Lung (tissue), 11 donors: ENCODE measurements at regions not wholly inside any gene's neighbourhood (a gene's known extent, or its start where the extent isn't known, plus 50 kb on each side); places are given as distances from the start of the nearest gene placed in this dataset.

Experiments used
- ATAC-seq: fragments of 200-7000 bp; cut with Tn5 transposase; one replicate; pipeline ENCODE4 v1.9.1; 2020; ENCODE audit warnings: moderate number of reproducible peaks; ENCODE audit not compliant: insufficient read depth, low FRiP score
- DNase-seq, 3 donors: peaks; one replicate each; pipeline ENCODE4 v3.0.0-alpha.2; 2013 to 2017
- H3K27ac ChIP-seq, 2 donors: one replicate each; pipeline ENCODE4 v1.5.1; 2013; ENCODE audit warnings: mild to moderate bottlenecking in 2 of 2, moderate library complexity in 2 of 2, control low read depth in 1 of 2, inconsistent platforms in 1 of 2, low read depth in 1 of 2, low read length in 1 of 2
- H3K27me3 ChIP-seq, 3 donors: one replicate each; pipeline ENCODE4 v1.5.1; 2013; ENCODE audit warnings: low read length in 2 of 3; ENCODE audit not compliant: control insufficient read depth in 3 of 3, insufficient read depth in 3 of 3
- H3K36me3 ChIP-seq, 4 donors: one replicate each; pipeline ENCODE4 v1.5.1; 2013; ENCODE audit warnings: low read length in 4 of 4, mild to moderate bottlenecking in 1 of 4, moderate library complexity in 1 of 4; ENCODE audit not compliant: control insufficient read depth in 4 of 4, insufficient read depth in 4 of 4
- H3K4me1 ChIP-seq, 5 donors: one replicate each; pipeline ENCODE4 v1.5.1; 2013; ENCODE audit warnings: low read length in 5 of 5, mild to moderate bottlenecking in 2 of 5, moderate library complexity in 1 of 5; ENCODE audit not compliant: control insufficient read depth in 5 of 5, insufficient read depth in 5 of 5
- H3K4me3 ChIP-seq: one replicate; pipeline ENCODE4 v1.5.1; 2013; ENCODE audit warnings: mild to moderate bottlenecking, control low read depth, moderate library complexity
- H3K9ac ChIP-seq, 2 donors: one replicate each; pipeline ENCODE4 v1.5.1; 2013; ENCODE audit warnings: low read length in 2 of 2, control low read depth in 1 of 2; ENCODE audit not compliant: insufficient read depth in 1 of 2
- H3K9me3 ChIP-seq, 4 donors: one replicate each; pipeline ENCODE4 v1.5.1; 2013; ENCODE audit warnings: low read length in 3 of 4, mild to moderate bottlenecking in 1 of 4, moderate library complexity in 1 of 4; ENCODE audit not compliant: control insufficient read depth in 4 of 4, insufficient read depth in 3 of 4
- WGBS, 2 donors: extraction: QIAGEN DNeasy Blood & Tissue Kit; methylation state at CpG; one replicate each; pipeline ENCODE4 v1.1.7; 2013; 5-methylcytosine and 5-hydroxymethylcytosine counted together
- TF ChIP-seq, protein P1 (sequence below): IDR thresholded peaks from 2 replicates; pipeline ENCODE4 v1.5.1; 2012; ENCODE audit warnings: mild to moderate bottlenecking; ENCODE audit errors: control extremely low read depth, extremely low read depth
- donor health status: control.
- donor health status: control.
- donor health status: Bipolar disorder and iron deficiency.
- donor health status: healthy.
- donor health status: DM: yes; HTN: yes; CAD: no.

DNA sequence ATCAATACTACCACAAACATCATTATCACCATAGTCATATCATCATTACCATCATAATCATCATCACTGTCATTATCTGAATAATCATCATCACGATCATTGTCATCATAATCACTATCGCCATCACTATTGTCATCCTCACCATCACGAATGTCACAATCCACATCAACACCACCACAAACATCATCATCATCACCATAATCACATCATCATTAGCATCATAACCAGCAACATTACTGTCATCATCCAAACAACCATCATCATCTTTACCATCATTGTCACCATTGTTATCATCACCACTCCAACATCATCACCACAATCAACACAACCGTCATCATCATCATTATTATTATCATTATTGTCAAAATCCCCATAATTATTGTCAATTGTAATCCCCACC is 61.2 kb downstream of the MBD3L1 start:
- no peaks in the 10 kb centered on the region for H3K4me1 ChIP-seq
- no peak for ATAC-seq
- 76 to 84% methylated on average over 4 of the region's 4 CpGs for WGBS, 2 donors
- TF ChIP-seq, protein P1, sequence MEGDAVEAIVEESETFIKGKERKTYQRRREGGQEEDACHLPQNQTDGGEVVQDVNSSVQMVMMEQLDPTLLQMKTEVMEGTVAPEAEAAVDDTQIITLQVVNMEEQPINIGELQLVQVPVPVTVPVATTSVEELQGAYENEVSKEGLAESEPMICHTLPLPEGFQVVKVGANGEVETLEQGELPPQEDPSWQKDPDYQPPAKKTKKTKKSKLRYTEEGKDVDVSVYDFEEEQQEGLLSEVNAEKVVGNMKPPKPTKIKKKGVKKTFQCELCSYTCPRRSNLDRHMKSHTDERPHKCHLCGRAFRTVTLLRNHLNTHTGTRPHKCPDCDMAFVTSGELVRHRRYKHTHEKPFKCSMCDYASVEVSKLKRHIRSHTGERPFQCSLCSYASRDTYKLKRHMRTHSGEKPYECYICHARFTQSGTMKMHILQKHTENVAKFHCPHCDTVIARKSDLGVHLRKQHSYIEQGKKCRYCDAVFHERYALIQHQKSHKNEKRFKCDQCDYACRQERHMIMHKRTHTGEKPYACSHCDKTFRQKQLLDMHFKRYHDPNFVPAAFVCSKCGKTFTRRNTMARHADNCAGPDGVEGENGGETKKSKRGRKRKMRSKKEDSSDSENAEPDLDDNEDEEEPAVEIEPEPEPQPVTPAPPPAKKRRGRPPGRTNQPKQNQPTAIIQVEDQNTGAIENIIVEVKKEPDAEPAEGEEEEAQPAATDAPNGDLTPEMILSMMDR = no peak
- H3K27me3 ChIP-seq = no peaks in the 10 kb centered on the region
- no peak overlapping the region for H3K27ac ChIP-seq
- no peak overlapping the region for H3K9ac ChIP-seq
- DNase-seq = peak in 1 of 3 donors; percentile 4
- H3K4me3 ChIP-seq = no peak overlapping the region
- no peaks in the 10 kb centered on the region for H3K36me3 ChIP-seq
- H3K9me3 ChIP-seq = peaks cover 0 to 9% (median 3%) of the 10 kb centered on the region in 4 donors

DNA sequence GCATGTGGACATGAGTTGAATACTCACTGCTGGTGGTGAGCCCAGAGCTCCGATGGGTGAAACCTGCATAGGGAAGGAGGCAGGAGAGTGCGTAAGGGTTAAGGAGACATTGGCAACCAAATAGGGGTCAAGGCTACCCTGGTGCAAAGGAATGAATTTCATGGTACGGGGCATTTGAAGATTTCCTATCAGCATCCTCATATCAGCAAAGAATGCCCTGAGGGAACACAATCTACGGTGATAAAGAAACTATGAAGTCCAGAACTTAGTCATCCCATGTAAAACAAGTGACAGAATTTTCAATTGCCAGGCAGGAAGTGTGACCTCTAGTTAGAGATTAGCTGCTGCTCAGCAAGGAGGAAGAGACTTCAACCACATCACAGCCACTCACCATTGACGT is 64.9 kb downstream of the MBD3L1 start:
- TF ChIP-seq, protein P1 = no peak
- Histone ChIP-seq H3K36me3 (no peaks in the 10 kb centered on the region), H3K4me1 (no peaks in the 10 kb centered on the region), H3K27me3 (no peaks in the 10 kb centered on the region), H3K4me3 (no peak overlapping the region), H3K9me3 (peaks cover 0 to 11% (median 5%) of the 10 kb centered on the region in 4 donors), H3K27ac (no peak overlapping the region), H3K9ac (no peak overlapping the region)
- DNase-seq (no peak), ATAC-seq (no peak)
- WGBS, 2 donors = 84 to 89% methylated on average over 5 of the region's 5 CpGs

DNA sequence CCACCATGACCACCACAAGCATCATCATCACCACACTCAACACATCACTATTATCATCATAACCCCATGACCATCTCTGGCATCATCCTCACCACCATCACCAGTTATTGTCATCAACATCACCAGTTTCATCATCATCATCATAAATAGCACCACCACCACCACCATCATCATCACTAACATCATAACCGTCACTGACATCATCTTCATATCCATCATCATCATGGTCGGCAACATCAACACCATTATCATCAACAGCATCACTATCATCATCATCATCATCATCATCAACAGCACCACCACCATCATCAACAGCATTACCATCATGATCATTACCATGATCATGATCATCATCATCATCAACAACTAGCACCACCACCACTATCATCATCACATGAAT is 67.2 kb downstream of the MBD3L1 start:
- TF ChIP-seq, protein P1 = no peak
- Histone ChIP-seq H3K9me3 (peaks cover 0 to 11% (median 5%) of the 10 kb centered on the region in 4 donors), H3K36me3 (no peaks in the 10 kb centered on the region), H3K27ac (no peak overlapping the region), H3K4me3 (no peak overlapping the region), H3K4me1 (no peaks in the 10 kb centered on the region), H3K27me3 (no peaks in the 10 kb centered on the region), H3K9ac (no peak overlapping the region)
- 84 to 89% methylated on average over 2 of the region's 2 CpGs for WGBS, 2 donors
- DNase-seq (no peak), ATAC-seq (no peak)

DNA sequence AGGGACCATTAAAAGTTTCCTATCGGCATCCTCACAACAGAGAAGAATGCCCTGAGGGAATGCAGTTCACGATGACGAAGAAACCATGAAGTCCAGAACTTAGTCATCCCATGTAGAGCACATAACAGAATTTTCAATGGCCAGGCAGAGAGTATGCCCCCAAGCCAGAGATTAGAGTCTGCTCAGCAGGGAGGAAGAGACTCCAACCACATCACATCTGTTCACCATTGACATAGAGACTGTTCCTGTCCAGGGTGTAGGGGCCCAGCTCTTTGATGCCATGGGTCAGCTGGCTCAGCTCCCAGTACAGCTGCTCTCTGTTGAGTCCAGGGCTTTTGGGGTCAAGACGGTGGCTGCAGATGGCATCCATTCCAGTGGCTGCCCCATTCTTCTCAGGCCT is 68.2 kb downstream of the MBD3L1 start:
- no peak overlapping the region for H3K4me3 ChIP-seq
- no peak overlapping the region for H3K9ac ChIP-seq
- H3K9me3 ChIP-seq = peaks cover 0 to 14% (median 5%) of the 10 kb centered on the region in 4 donors
- no peaks in the 10 kb centered on the region for H3K36me3 ChIP-seq
- H3K27me3 ChIP-seq = no peaks in the 10 kb centered on the region
- H3K27ac ChIP-seq = no peak overlapping the region
- WGBS, 2 donors = 86 to 91% methylated on average over 4 of the region's 4 CpGs
- TF ChIP-seq, protein P1 = no peak
- H3K4me1 ChIP-seq = no peaks in the 10 kb centered on the region
- DNase-seq = no peak
- no peak for ATAC-seq
